ENCODE measurements at regions not wholly inside any gene's neighbourhood (a gene's known extent, or its start where the extent isn't known, plus 50 kb on each side); places are given as distances from the start of the nearest gene placed in this dataset.
"Not testable (repeated sequence)": the region's sequence is repeated elsewhere in the genome, so short reads cannot be mapped to it uniquely, and the experiment has no call there.

DNA sequence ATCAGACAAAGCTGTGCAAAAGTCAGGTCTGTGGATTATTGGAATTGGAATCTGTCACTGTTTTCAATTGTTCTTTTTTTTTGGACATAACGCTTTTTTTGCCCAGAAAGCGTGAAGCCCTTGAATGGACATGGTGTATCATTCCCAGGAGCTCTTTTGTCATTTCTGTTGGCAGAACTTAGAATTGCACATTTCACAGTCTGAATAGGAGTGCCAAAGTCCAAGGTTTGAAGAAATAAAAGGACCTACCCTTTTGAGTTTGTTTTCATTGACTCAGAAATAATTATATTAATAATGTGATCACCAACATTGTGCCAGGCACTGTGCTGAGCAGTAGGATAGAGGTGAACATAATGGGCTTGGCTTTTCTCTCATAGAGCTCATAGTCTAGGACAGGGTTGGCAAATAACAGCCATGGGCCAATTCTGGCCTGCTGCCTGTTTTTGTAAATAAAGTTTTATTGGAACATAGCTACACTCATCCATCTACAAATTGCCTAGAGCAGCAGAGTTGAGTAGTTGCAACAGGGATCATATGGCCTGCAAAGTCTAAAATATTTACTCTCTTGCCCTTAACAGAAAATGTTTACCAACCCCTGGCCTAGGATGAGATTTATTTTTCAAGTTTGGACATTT lies 62.6 kb upstream of the ATXN1 start:
- DNase-seq (ENCODE audit: low read depth) = no peak

DNA sequence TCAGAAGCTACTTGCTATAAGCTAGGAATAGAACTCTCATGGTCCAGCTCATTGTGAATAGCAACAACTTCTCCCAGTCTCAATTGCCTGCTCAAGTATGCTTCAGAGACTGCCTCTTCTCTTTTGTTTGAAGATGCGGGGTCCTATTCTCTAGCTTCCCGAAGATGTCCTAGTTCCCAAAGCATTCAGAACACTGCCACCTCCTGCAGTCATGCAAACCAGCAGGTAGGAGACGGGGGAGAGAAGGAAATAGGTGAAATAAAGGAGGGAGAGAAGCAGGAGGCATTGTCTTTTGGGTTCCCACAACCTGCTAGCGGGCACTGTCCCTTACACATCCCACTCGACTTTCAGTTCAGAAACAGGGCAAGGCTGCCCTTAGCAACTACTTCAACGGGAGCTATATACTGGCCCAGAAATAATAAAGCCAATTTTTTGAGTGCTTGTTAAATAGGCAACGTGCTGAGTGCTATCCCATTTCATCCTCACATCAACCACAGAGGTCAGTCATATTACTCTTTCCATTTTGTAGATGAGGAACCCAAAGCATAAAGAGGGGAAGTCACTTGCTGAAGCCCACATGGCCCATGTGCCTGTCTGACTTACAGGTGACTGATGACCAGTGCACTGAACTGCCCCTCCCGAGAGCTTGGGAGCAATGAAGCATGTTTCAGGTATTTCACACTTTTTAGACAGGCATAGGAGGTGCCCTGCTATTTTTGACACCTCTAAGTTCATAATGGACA lies 61.9 kb upstream of the ATXN1 start:
- DNase-seq (ENCODE audit: low read depth) = no peak

DNA sequence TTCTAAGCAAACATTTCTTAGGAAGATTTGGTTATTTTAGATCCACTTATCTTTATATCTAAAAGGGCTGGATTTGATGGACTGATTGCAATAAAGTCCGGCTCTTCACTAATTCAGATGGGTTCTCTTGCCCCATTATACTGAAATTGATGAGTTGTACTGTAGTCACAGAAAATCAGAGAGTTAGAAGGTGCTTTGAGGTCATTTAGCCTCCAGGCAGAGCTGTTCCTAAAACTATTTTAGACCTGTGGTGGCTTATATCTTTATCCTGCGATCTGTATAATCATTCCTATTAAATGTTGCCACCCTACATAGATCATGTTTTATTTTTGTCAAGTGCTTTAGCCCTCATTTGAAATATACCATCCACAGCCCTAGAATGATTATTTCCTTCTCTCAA lies 61.3 kb upstream of the ATXN1 start:
- no peak for DNase-seq (ENCODE audit: low read depth)

DNA sequence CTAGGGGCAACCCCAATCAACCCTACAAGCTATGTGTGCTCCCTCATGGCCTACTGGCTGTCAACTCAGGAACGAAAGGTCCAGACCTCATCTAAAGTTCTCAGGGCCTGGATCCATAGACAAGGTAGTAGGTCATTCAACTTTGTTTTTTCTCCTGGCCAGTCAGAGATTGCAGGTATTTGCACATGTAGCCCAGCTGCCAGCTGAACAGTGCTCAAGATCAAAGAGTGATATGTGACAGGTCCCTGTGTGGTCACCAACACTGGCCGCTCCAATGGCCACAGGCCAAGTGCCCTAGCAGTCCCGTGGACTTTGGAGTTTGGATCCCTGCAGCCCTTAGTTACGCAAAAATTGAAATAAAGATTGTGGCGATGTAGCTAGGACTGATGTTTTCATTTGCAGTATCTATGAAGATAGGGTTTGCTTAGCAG lies 60.6 kb upstream of the ATXN1 start:
- no peak for DNase-seq (ENCODE audit: low read depth)

DNA sequence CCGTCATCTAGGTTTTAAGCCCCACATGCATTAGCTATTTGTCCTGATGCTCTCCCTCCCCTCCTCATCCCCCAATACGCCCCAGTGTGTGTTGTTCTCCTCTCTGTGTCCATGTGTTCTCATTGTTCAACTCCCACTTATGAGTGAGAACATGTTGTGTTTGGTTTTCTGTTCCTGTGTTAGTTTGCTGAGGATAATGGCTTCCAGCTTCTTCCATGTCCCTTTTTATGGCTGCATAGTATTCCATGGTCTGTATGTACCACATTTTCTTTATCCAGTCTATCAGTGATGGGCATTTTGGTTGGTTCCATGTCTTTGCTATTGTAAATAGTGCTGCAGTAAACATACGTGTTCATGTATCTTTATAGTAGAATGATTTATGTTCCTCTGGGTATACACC lies 59.0 kb upstream of the ATXN1 start:
- DNase-seq (ENCODE audit: low read depth) = not testable (repeated sequence)

DNA sequence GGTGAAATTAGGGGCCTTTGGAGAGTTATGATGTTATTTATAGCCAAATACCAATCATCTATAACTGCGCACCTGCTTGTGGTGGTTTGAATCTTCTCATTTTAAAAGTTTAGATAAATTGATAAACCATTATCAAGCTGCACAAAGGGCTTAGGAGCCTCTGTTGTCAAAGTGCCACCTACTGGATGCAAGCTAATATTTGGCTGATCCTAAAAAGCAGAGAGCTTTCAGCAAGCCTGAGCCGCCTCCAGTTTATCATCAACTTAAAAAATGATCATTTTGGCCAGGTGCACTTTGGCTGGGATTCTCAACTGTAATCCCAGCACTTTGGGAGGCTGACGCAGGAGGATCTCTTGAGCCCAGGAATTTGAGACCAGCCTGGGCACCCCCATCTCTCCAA lies 58.5 kb upstream of the ATXN1 start:
- DNase-seq (ENCODE audit: low read depth) = no peak

DNA sequence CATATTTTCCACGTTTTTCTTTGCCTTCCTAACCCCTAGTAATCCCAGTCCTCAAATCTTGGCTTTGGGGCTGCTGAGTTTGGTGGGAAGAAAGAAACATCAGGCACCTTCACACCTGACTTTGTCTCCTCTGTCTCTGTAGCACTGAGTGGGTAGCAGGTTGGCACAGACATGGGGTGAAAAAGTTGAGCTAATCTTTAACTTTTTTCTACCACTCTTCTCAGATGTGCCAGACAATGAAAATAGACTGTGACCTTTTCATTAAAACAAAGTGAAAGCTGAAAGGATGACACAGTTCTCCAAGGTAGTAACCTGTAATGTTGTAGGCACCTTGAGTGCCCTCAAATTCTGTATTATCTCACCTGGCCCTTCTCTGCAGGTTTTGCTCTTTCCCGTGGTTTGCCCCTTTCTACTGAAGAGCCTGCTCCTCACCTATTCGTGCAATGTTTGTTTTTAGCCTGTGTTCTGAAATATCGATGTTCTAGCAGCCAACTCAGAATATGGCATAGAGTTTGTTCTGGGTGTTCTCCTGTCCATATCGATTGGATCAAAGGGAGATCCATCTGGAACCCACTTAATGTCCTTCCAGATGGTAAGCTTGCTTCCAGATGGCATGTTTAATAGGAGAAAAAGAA lies 57.8 kb upstream of the ATXN1 start:
- DNase-seq (ENCODE audit: low read depth) = no peak

DNA sequence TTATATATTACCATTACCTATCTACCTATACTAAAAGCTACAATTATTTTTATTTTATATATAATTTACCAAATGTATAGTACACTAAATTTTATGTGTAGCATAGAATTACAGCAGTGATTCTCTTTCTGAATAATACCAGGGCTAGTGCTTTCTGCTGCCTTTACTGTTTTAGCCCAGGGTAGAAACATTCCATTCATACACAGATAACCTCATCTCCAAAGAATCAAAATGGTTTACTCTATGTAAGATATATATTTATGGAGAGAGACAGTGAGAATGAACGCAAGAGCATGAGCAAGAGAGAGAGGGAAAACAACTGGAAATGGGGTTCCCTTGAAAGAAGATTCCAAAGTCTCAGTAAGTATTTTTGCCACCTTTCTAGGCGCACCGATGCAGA lies 56.3 kb upstream of the ATXN1 start:
- DNase-seq (ENCODE audit: low read depth) = no peak

DNA sequence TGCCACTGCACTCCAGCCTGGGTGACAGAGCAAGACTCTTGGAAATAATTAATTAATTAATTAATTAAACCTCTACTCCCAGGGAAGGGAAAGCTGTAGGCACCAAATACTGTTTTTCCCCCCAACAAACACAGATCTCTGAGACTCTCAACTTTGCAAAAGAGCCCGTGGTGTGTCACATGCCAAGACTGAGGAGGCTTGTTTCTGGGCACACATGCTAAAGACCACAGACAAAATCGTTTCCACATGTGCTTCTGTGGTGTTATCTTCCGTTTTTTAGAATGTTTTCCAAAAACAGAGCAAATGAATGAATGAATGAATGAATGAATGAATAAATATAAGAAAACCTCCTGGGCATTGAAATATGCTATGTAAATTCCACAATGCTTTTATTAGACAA lies 55.6 kb upstream of the ATXN1 start:
- DNase-seq (ENCODE audit: low read depth) = no peak

DNA sequence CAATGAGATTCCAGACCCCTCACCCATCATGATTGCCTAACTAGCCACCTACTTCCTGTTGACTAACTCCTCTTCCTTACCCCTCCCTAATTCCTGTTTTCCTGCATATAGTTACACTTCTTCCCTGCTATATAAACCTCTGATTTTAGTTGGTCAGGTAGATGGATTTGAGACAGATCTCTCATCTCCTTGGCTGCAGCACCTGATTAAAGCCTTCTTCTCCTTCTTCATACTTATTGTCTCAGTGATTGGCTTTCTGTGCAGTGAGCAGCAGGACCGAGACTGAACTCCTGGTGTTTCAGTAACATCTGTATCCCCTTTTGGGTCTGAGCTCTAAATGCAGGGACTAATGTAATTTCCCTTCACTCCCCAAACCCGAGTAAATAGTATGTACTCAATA lies 51.7 kb upstream of the ATXN1 start:
- no peak for DNase-seq (ENCODE audit: low read depth)

DNA sequence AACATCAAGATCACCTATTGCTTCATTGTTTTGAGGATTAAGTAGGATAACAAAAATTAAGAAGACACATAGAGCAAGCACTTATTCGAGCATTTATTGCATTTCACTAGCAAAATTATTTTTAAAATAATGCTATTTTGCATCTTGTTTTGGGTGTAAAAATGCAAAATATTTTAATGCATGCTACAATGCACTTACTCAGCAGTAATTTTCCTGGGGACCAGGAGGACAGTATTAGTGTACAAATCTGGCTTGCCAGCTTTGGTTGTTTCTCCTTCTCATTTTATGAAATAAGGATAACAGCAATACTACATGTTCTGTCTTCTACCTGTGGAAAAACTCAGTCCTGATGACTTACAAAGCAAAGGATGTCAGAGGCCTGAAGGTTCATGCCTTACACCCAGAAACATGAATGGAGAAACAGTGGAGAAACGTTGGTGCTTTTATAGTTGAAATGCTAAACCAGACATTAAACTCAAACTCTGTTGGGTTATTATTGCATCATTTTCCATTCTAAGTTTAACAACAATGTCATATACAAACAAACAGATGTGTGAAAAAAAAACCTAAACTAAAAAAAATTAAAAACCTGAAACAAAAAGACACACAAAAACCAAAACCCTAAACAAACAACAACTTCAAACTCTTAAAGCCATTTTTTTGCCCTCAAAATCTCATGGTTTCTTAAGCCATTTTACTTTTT lies 50.2 kb upstream of the ATXN1 start:
- DNase-seq (ENCODE audit: low read depth) = no peak
